ENCODE measurements at regions not wholly inside any gene's neighbourhood (a gene's known extent, or its start where the extent isn't known, plus 50 kb on each side); places are given as distances from the start of the nearest gene placed in this dataset.

GRCh38 chr5:120053841-120054240, 410.3 kb upstream of the PRR16 start:
- no TSS peak for BruUV-seq (replicated peaks)

DNA sequence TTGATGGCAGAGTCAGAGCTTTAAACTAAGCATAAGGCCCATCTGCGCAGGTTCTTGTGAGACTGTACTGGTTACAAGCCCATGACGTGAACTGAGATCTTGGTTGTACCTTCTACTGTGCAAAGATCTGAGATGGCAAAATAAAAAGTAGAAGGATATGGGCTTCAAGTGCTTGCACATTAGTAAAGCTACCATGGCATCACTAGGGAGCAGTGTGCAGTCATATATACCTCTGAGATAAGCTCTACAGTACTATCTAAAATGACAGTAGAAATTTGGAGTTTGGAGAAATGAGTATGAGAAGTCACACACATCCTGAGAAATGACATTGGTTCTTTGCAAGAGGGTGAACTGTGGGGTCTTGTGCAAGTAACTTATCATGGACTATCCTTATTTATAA, 408.2 kb upstream of the PRR16 start:
- no peak for TF ChIP-seq CTCF (IDR thresholded peaks at IDR 0.05; ENCODE audit: unreplicated experiment)
- no peak overlapping the region for H3K27ac Mint-ChIP-seq (ENCODE audit: unreplicated experiment)
- H3K36me3 Mint-ChIP-seq (ENCODE audit: insufficient read depth, unreplicated experiment): no peaks in the 10 kb centered on the region
- no TSS peak for BruUV-seq (replicated peaks)
- intact Hi-C loops (cut with micrococcal nuclease; ENCODE audit: unreplicated experiment): loop anchor here (2.0 kb wide), 1 partner anchor 403 kb away; no protein-coding TSS in a partner anchor
- H3K27me3 Mint-ChIP-seq (ENCODE audit: unreplicated experiment): no peaks in the 10 kb centered on the region
- no peak overlapping the region for H3K4me3 Mint-ChIP-seq (ENCODE audit: low read depth, unreplicated experiment)
- no peaks in the 10 kb centered on the region for H3K9me3 Mint-ChIP-seq (ENCODE audit: low read depth, unreplicated experiment)
- no peak for DNase-seq
- CTCF ChIA-PET: interaction anchor here (0.8 to 1.2 kb wide), 3 partner anchors 27 to 628 kb away, joined by 3 to 7 read pairs (median 3); no protein-coding TSS in a partner anchor
- H3K4me1 Mint-ChIP-seq (ENCODE audit: low read depth, unreplicated experiment): no peaks in the 10 kb centered on the region

More at GRCh38 chr5:120053841-120054240, 410.3 kb upstream of the PRR16 start:
- peaks cover 3% of the 10 kb centered on the region for H3K9me3 Mint-ChIP-seq (ENCODE audit: low read depth, unreplicated experiment)
- TF ChIP-seq CTCF (IDR thresholded peaks at IDR 0.05; ENCODE audit: unreplicated experiment): no peak
- no peaks in the 10 kb centered on the region for H3K27me3 Mint-ChIP-seq (ENCODE audit: unreplicated experiment)
- no peak overlapping the region for H3K4me3 Mint-ChIP-seq (ENCODE audit: low read depth, unreplicated experiment)
- no peaks in the 10 kb centered on the region for H3K36me3 Mint-ChIP-seq (ENCODE audit: insufficient read depth, unreplicated experiment)
- no peaks in the 10 kb centered on the region for H3K4me1 Mint-ChIP-seq (ENCODE audit: low read depth, unreplicated experiment)
- intact Hi-C loops (cut with micrococcal nuclease; ENCODE audit: unreplicated experiment): no loop called here
- no peak for DNase-seq
- no peak overlapping the region for H3K27ac Mint-ChIP-seq (ENCODE audit: unreplicated experiment)
- CTCF ChIA-PET: no interaction called here

- Mint-ChIP-seq H3K9me3 (ENCODE audit: low read depth, unreplicated experiment) (no peaks in the 10 kb centered on the region), H3K27ac (ENCODE audit: unreplicated experiment) (no peak overlapping the region), H3K4me3 (ENCODE audit: low read depth, unreplicated experiment) (no peak overlapping the region), H3K27me3 (ENCODE audit: unreplicated experiment) (no peaks in the 10 kb centered on the region), H3K4me1 (ENCODE audit: low read depth, unreplicated experiment) (no peaks in the 10 kb centered on the region), H3K36me3 (ENCODE audit: insufficient read depth, unreplicated experiment) (no peaks in the 10 kb centered on the region)
- CTCF ChIA-PET: no interaction called here
- intact Hi-C loops (cut with micrococcal nuclease; ENCODE audit: unreplicated experiment): loop anchor here (10.0 kb wide), 1 partner anchor 1882 kb away; no protein-coding TSS in a partner anchor
- no peak for DNase-seq
- no peak for TF ChIP-seq CTCF (IDR thresholded peaks at IDR 0.05; ENCODE audit: unreplicated experiment)
- no TSS peak for BruUV-seq (replicated peaks)
Observed at GRCh38 chr5:120062515-120062917, 401.6 kb upstream of the PRR16 start.

GRCh38 chr5:120072068-120072761, 391.9 kb upstream of the PRR16 start:
- TF ChIP-seq CTCF (IDR thresholded peaks at IDR 0.05; ENCODE audit: unreplicated experiment): no peak
- intact Hi-C loops (cut with micrococcal nuclease; ENCODE audit: unreplicated experiment): no loop called here
- BruUV-seq (replicated peaks): no TSS peak

More at GRCh38 chr5:120072068-120072761, 391.9 kb upstream of the PRR16 start:
- CTCF ChIA-PET: no interaction called here
- H3K4me1 Mint-ChIP-seq (ENCODE audit: low read depth, unreplicated experiment): no peaks in the 10 kb centered on the region
- no peak for DNase-seq
- no peaks in the 10 kb centered on the region for H3K36me3 Mint-ChIP-seq (ENCODE audit: insufficient read depth, unreplicated experiment)
- H3K27ac Mint-ChIP-seq (ENCODE audit: unreplicated experiment): no peak overlapping the region
- no peak overlapping the region for H3K4me3 Mint-ChIP-seq (ENCODE audit: low read depth, unreplicated experiment)
- peaks cover 3% of the 10 kb centered on the region for H3K9me3 Mint-ChIP-seq (ENCODE audit: low read depth, unreplicated experiment)
- H3K27me3 Mint-ChIP-seq (ENCODE audit: unreplicated experiment): no peaks in the 10 kb centered on the region
